CD4-positive, alpha-beta T cell treated with Interleukin-15 for 1 hour (primary cell): ENCODE measurements at regions not wholly inside any gene's neighbourhood (a gene's known extent, or its start where the extent isn't known, plus 50 kb on each side); places are given as distances from the start of the nearest gene placed in this dataset.
"Not testable (repeated sequence)": the region's sequence is repeated elsewhere in the genome, so short reads cannot be mapped to it uniquely, and the experiment has no call there.

Experiments
- DNase-seq: peaks from one replicate; pipeline ENCODE4 v3.0.0-alpha.2; 2020

- no peak for DNase-seq
Measured at GRCh38 chr3:157856078-157856939, 249.9 kb downstream of the SHOX2 start.

DNA sequence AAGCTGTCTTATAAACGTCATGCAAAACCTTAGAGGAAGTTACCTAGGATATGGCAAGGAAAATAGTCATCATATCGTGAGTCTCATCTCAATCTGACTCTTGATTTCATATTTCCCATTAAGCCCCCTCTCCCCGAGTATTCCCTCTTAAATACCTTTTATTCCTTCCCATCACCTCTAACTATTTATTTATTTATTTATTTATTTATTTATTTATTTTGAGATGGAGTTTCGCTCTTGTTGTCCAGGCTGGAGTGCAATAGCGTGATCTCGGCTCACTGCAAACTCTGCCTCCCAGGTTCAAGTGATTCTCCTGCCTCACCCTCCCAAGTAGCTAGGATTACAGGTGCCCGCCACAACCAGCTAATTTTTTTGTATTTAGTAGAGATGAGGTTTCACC is 260.4 kb downstream of the SHOX2 start:
- not testable (repeated sequence) for DNase-seq

GRCh38 chr3:157844800-157845565 is 261.2 kb downstream of the SHOX2 start:
- no peak for DNase-seq

DNA sequence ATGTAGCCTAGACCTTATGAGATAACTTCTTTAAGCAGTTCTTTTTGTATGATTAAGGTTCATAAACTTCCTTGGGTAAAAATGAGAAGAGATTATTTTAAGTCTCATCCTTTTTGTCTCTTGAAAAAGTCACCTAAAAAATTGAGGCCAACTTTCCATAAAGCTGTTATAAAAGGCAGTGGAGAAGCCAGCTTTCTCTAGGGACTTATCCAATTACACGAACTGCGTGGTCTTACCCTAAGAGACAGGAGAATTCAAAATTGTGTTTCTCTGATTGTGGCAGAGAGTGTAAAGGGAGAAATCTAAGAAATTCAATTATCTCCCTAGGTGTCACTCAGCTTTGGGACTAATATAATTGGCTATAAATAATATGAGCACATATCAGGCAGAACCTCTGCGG is 262.0 kb downstream of the SHOX2 start:
- DNase-seq: no peak

GRCh38 chr3:157841029-157841428 is 265.2 kb downstream of the SHOX2 start:
- DNase-seq: no peak

DNA sequence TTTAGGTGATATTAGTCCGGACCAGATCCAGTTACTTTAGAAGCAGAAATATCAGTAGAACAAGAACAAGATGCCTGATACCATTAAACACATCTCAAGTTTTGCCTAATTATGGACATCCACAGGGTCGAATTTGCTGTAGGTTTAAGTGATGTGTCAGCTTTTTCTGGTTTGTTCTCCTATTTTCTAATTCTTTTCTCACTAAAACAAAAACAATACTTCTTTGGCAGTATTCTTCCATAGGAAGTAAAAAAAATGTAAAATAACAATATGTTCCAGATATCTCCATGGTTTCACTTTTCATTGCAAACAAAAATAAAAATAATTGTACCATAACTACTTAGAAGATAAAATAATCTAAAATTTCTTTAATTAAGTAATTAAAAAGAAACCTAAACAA is 265.7 kb downstream of the SHOX2 start:
- DNase-seq: no peak

DNA sequence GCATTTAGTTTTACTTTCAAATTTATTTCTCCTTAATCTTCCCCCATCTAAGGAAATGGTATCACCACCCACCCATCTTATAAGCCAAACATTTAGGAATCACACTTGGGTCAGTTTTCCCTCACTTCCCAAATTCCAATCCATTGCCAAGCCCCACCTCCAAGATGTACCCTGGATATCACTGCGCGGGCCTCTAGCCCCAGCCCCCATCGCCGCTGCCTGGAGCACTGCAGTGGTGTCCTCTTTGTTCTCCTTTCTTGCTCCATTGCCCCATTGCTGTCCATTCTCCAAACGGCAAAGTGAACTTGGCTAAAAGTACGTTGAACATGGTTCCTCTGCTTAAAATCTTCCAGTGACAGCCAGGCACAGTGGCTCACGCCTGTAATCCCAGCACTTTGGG is 267.8 kb downstream of the SHOX2 start:
- DNase-seq: no peak

DNA sequence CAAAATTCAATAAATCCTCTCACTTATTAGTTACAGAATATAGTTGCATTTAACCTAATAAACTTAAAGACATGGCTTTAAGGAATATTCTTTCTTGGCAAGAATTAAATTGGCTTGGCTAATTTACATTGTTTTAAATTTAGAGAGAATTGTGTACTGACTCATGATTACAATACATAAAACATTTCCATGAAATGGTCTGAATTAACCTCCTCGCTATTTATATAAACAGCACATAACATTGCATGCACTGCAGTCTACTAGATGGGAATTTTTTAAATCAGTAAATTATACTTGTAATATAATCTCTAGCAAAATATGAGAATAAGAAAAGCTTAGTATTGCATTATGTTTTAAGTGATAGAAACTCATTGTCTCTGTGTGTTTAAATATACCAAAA is 268.9 kb downstream of the SHOX2 start:
- DNase-seq: no peak

DNA sequence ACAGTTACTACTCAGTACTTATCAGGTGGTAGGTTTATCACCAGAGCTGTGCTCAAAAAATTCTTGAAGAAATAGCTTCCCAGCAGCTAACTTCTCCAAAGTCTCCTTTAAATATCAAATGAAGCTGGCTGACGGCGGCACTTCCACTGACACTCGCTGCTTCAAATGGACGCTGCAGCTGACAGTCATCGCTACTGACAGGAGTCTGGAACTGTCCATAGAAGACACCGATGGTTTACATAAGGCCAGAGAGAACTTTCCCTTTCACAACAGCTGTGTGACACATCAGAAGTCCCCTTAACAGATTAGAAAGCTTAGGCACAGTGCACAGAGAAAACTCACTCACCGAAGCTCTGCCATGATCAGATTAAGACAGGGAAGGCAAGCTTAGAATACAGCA is 270.2 kb downstream of the SHOX2 start:
- DNase-seq: no peak

DNA sequence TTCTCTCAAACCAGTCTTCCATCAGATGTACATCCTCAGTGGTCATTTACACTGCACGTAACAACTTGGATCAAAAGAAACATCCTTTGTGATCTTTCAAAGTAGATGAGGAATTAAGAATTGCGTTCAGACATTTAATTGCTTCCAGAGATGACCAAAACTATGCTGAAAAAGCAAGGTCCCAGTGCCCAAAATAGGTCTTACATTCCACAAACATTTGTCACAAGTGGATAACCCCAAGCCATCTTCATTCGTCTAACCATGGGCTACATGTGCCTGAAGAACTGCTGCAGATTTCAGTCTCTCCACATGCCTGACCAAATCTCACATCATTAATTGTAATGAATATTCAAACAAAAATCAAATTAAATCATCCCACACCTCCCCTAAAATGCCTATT is 273.6 kb downstream of the SHOX2 start:
- DNase-seq: no peak

GRCh38 chr3:157830556-157831236 is 275.5 kb downstream of the SHOX2 start:
- no peak for DNase-seq

GRCh38 chr3:157829786-157830185 is 276.4 kb downstream of the SHOX2 start:
- DNase-seq: no peak

- DNase-seq: no peak
Measured at GRCh38 chr3:157824281-157824680, 281.9 kb downstream of the SHOX2 start.

- no peak for DNase-seq
Measured at GRCh38 chr3:157823050-157823449, 283.2 kb downstream of the SHOX2 start.

- DNase-seq: no peak
Measured at GRCh38 chr3:157820157-157820517, 286.1 kb downstream of the SHOX2 start.

GRCh38 chr3:157819270-157820156 is 286.7 kb downstream of the SHOX2 start:
- no peak for DNase-seq

GRCh38 chr3:157816896-157817295 is 289.3 kb downstream of the SHOX2 start:
- no peak for DNase-seq

- DNase-seq: no peak
Measured at GRCh38 chr3:157816296-157816695, 289.9 kb downstream of the SHOX2 start.

DNA sequence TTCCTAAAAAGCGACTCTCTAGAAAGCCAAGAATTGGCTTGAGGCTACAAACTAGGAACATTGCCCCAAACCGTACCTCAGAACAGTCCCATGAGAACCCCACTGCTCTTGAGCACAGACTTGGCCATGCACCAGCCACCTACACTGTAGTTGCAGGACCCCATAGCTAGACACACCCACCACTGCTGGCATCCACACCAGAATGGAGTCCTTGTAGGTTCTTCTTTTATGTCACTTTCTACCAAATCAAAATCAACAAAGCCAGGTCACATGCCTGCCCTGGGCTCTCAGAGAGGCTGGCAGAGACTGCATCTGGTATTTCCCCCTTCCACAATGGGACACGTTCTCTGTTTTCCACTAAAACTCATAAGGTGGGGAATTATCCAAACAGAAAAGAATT is 290.5 kb downstream of the SHOX2 start:
- DNase-seq: no peak

- no peak for DNase-seq
Measured at GRCh38 chr3:157810924-157811718, 295.1 kb downstream of the SHOX2 start.

DNA sequence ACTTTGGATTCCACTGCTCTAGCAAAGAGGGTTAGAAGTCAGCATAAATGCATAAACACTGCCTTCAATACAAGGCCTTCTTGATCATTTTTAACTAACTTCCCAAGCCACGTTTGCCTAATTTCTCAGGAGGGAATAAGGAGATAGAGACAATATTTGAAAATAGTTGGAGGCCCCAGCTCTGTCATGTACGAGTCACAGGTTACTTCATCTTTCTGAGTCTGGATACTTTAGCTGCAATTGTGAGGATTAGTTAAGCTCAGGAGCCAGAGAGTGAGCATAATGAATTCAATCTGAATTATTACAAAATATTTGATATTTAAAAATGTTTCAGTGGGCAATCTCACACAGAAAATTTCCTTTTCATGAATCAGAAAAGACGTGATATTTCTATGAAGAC is 298.9 kb downstream of the SHOX2 start:
- DNase-seq: no peak

DNA sequence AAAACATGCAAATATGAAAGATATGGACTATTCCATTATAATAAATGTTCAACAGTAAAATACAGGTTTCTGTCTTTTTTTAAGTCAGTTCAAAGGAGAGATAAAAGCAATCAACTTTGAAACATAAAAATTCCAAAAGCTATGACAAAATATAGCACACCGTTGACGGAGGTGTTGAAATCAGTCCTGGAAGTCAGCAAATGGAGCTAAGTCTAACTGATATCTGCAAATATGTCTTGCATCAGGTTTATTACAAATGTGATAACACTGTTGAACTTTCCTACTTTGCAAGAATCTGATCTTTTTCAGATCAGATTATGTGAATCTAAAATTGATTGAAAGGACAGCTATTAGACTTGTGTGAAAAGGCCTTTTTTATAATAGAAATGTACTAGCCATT is 300.7 kb downstream of the SHOX2 start:
- DNase-seq: no peak
